ENCODE measurements at regions not wholly inside any gene's neighbourhood (a gene's known extent, or its start where the extent isn't known, plus 50 kb on each side); places are given as distances from the start of the nearest gene placed in this dataset.

DNA sequence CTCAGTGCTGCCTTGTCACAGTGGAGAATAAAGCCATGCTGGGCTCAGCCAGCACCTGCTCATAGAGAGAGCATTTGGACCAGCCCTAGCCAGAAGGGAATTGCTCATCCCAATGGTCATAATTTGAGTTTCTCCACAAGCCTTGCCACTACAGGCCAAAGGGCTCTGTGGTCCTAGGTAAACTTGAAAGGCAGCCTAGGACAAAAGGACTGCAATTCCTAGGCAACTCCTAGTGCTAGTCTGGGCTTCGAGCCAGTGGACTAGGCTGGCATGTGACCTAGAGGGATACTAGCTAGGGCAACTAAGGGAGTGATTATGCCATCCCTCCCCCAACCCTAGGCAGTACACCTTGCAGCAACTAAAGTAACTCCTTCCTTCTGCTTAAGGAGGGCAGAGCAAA is 516.2 kb downstream of the BCKDHB start:
- H3K27ac ChIP-seq = no peak overlapping the region
- no peak overlapping the region for H3K4me3 ChIP-seq (ENCODE audit: low read depth in 1 of 2, low read length in 1 of 2)

DNA sequence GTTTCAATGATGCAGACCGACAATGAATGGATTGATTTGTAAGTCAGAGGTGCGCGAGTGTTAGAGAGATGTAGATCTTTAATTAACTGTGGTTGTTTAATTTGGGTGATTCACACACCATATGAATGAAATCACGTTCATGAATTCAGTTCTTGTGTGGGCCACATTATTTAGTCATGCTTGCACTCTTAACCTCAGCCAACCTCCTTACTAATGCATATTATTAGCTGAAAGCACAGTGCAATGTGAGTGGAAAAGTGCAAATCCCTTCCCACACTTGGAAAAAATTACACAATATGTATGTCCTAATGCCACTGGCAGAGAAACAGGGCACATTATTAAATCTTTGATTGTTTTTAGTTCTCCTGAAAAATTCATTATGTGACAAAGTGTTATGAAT is 512.5 kb downstream of the BCKDHB start:
- Histone ChIP-seq H3K4me1 (ENCODE audit: control insufficient read depth in 1 of 2, insufficient read depth in 1 of 2, low read depth in 1 of 2, low read length in 1 of 2) (no peaks in the 10 kb centered on the region), H3K9me3 (no peaks in the 10 kb centered on the region), H3K27ac (no peak overlapping the region), H3K36me3 (no peaks in the 10 kb centered on the region), H3K4me3 (ENCODE audit: low read depth in 1 of 2, low read length in 1 of 2) (no peak overlapping the region), H3K27me3 (no peaks in the 10 kb centered on the region)
- TF ChIP-seq, protein P1, sequence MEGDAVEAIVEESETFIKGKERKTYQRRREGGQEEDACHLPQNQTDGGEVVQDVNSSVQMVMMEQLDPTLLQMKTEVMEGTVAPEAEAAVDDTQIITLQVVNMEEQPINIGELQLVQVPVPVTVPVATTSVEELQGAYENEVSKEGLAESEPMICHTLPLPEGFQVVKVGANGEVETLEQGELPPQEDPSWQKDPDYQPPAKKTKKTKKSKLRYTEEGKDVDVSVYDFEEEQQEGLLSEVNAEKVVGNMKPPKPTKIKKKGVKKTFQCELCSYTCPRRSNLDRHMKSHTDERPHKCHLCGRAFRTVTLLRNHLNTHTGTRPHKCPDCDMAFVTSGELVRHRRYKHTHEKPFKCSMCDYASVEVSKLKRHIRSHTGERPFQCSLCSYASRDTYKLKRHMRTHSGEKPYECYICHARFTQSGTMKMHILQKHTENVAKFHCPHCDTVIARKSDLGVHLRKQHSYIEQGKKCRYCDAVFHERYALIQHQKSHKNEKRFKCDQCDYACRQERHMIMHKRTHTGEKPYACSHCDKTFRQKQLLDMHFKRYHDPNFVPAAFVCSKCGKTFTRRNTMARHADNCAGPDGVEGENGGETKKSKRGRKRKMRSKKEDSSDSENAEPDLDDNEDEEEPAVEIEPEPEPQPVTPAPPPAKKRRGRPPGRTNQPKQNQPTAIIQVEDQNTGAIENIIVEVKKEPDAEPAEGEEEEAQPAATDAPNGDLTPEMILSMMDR (IDR thresholded peaks at IDR 0.05) = no peak

More for the DNA sequence above, 516.2 kb downstream of the BCKDHB start:
- TF ChIP-seq, protein P1 (IDR thresholded peaks at IDR 0.05) = no peak
- Histone ChIP-seq H3K36me3 (no peaks in the 10 kb centered on the region), H3K9me3 (no peaks in the 10 kb centered on the region), H3K4me1 (ENCODE audit: control insufficient read depth in 1 of 2, insufficient read depth in 1 of 2, low read depth in 1 of 2, low read length in 1 of 2) (no peaks in the 10 kb centered on the region), H3K27me3 (no peaks in the 10 kb centered on the region)

DNA sequence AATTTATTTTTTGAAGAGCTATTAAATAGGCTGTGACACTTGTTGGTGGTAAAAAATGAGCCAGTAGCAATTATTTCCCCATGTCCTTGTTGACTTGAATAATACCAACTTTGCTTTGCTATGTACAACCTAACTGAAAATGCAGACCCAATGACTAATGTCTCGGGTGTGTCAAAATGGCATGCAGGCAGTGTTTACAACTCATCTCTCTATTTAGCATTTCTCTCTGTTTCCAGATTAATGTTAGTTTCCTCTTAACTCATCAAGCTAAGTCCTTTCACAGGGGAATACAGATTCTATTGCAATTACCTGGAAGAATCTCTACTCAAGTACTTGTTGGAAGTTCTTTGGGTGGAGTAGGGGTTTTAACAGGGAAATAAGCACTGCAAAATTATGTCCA is 504.4 kb downstream of the BCKDHB start:
- no peak overlapping the region for H3K27ac ChIP-seq
- TF ChIP-seq, protein P1 (IDR thresholded peaks at IDR 0.05) = no peak

DNA sequence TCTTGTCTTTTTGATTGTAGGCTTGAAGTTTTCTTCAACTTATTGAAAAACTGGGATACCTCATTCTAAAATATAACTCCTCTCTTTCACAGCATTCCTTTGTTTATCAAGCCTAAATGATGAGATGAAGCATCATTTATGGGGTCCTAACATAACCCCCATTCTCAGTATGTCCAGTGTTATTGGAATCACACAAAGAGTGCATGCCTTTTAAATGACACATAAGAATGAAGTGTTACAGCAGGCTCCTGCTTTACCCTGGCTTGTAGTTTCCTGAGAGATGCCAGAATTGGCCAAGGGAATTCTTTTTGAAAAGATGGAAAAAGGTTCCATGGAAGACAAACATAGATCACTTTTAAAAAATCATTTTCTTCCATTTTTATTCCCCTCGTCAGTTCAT is 502.4 kb downstream of the BCKDHB start:
- H3K27ac ChIP-seq = no peak overlapping the region
- no peaks in the 10 kb centered on the region for H3K9me3 ChIP-seq
- TF ChIP-seq, protein P1 (IDR thresholded peaks at IDR 0.05) = no peak
- no peaks in the 10 kb centered on the region for H3K36me3 ChIP-seq
- no peaks in the 10 kb centered on the region for H3K27me3 ChIP-seq
- no peak overlapping the region for H3K4me3 ChIP-seq (ENCODE audit: low read depth in 1 of 2, low read length in 1 of 2)
- H3K4me1 ChIP-seq (ENCODE audit: control insufficient read depth in 1 of 2, insufficient read depth in 1 of 2, low read depth in 1 of 2, low read length in 1 of 2) = no peaks in the 10 kb centered on the region

More for the DNA sequence above, 504.4 kb downstream of the BCKDHB start:
- no peaks in the 10 kb centered on the region for H3K9me3 ChIP-seq
- H3K36me3 ChIP-seq = no peaks in the 10 kb centered on the region
- no peaks in the 10 kb centered on the region for H3K27me3 ChIP-seq
- H3K4me1 ChIP-seq (ENCODE audit: control insufficient read depth in 1 of 2, insufficient read depth in 1 of 2, low read depth in 1 of 2, low read length in 1 of 2) = no peaks in the 10 kb centered on the region
- no peak overlapping the region for H3K4me3 ChIP-seq (ENCODE audit: low read depth in 1 of 2, low read length in 1 of 2)

DNA sequence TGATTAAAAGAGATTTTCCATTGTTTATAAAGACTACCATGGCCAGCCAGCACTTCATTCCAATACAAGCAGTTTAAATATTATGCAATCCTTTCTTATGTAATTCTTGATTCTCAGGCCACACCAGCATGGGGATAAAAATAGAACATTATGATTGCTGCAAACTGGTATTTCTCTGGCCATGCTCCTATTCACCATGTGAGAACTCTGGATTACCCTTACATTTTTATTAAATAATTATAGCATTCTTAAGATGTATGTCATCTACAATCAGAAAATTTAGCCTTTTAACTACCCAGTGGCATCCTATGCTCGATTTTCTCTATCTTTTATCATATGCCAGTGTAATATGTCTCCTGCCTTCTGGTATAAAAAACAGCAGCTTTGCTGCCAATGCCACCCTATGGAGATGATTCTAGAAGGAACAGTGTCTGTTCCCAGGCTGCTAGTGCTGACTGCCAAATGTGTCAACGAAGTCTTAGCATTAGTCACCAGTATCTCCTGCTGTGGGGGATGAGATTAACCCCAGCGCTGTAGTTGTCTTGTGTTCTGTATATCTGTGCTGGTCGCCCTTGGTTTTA is 501.4 kb downstream of the BCKDHB start:
- Histone ChIP-seq H3K27ac (no peak overlapping the region), H3K9me3 (no peaks in the 10 kb centered on the region), H3K36me3 (no peaks in the 10 kb centered on the region), H3K27me3 (no peaks in the 10 kb centered on the region), H3K4me1 (ENCODE audit: control insufficient read depth in 1 of 2, insufficient read depth in 1 of 2, low read depth in 1 of 2, low read length in 1 of 2) (no peaks in the 10 kb centered on the region), H3K4me3 (ENCODE audit: low read depth in 1 of 2, low read length in 1 of 2) (no peak overlapping the region)
- TF ChIP-seq, protein P1 (IDR thresholded peaks at IDR 0.05) = no peak

All from neutrophil (primary cell).